Lower leg skin (tissue), 4 donors: ENCODE measurements at regions not wholly inside any gene's neighbourhood (a gene's known extent, or its start where the extent isn't known, plus 50 kb on each side); places are given as distances from the start of the nearest gene placed in this dataset.

Experiments
- DNase-seq, 2 donors: peaks; one replicate each; pipeline ENCODE4 v3.0.0-alpha.2; 2019; ENCODE audit warnings: low spot score in 2 of 2
- H3K4me3 ChIP-seq: fragments of 200-600 bp; sonication (generic); 2 replicates; pipeline ENCODE4 v1.5.1; 2017; ENCODE audit warnings: mild to moderate bottlenecking, low read depth; ENCODE audit not compliant: poor library complexity, severe bottlenecking
- CTCF ChIP-seq, 3 donors: fragments of 450-650 bp; IDR thresholded peaks; one replicate each; pipeline ENCODE4 v1.5.1; 2016; ENCODE audit warnings: antibody characterized with exemption in 3 of 3, mild to moderate bottlenecking in 3 of 3, moderate library complexity in 2 of 3
- POLR2A ChIP-seq, 2 donors: fragments of 450-650 bp; IDR thresholded peaks; one replicate each; pipeline ENCODE4 v1.6.1; 2016 to 2017; ENCODE audit warnings: antibody characterized with exemption in 2 of 2, mild to moderate bottlenecking in 1 of 2, moderate library complexity in 1 of 2
- WGBS, 2 donors: methylation state at CpG; one replicate each; pipeline ENCODE4 v1.1.5; 2018; 5-methylcytosine and 5-hydroxymethylcytosine counted together
- intact Hi-C: fragments of 100-400 bp; cut with DNase I; formaldehyde crosslinking; loops from one replicate; pipeline ENCODE4 v1.15.0; 2023; ENCODE audit warnings: low total_unique reads

DNA sequence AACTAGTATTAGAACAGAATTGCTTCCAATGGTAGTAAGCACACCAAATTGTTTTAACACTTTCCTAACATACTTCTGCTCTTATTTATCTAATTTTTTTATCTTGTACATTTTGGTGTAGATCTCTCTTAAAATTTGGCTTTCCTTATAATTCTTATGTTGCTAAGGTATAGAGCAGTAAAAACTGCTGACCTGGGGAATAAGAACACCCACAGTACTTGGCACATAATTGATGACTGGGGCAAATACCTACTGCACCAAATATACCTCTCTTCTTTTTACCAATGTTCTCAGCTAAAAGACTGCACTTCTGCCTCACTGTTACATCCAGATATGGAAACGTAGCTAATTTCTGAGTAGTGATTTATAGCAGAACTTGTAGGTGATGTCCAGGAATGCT is 642.2 kb downstream of the LIG4 start:
- H3K4me3 ChIP-seq: no peak overlapping the region
- no peak for DNase-seq
- TF ChIP-seq POLR2A (IDR thresholded peaks at IDR 0.05) (no peak), CTCF (IDR thresholded peaks at IDR 0.05) (no peak)
- intact Hi-C loops: no loop called here
- 62 to 78% methylated on average over 1 of the region's 1 CpG for WGBS, 2 donors

DNA sequence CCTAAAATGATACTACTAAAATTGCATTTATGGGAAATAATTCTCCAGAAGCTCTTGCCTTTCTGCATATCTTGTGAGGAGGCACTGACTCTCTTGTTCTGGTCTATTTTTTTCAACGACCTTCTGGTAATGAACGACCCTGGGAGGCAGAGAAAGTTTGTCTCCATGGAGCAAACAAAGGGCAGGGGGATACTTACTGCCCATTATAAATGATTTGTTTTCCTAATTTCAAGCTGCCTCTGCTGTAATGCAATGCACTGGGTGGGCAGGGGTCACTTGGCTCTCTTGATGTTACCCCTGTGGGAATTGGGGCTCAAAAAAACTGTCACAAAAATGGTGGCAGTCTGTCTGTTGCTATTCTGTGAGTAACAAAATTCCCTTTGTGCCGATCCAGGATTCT is 643.2 kb downstream of the LIG4 start:
- no peak for TF ChIP-seq POLR2A (IDR thresholded peaks at IDR 0.05)
- TF ChIP-seq CTCF (IDR thresholded peaks at IDR 0.05): no peak
- intact Hi-C loops: no loop called here
- no peak overlapping the region for H3K4me3 ChIP-seq
- DNase-seq: no peak
- WGBS, 2 donors: 62 to 74% methylated on average over 3 of the region's 3 CpGs

GRCh38 chr13:107568181-107568580 is 647.2 kb downstream of the LIG4 start:
- intact Hi-C loops: no loop called here
- TF ChIP-seq CTCF (IDR thresholded peaks at IDR 0.05): no peak
- TF ChIP-seq POLR2A (IDR thresholded peaks at IDR 0.05): no peak
- WGBS, 2 donors: 87 to 89% methylated on average over 2 of the region's 2 CpGs
- no peak overlapping the region for H3K4me3 ChIP-seq
- DNase-seq: no peak

GRCh38 chr13:107563099-107563925 is 652.0 kb downstream of the LIG4 start:
- WGBS, 2 donors: 45 to 48% methylated on average over 7 of the region's 7 CpGs
- TF ChIP-seq CTCF (IDR thresholded peaks at IDR 0.05) (no peak), POLR2A (IDR thresholded peaks at IDR 0.05) (no peak)
- no peak overlapping the region for H3K4me3 ChIP-seq
- intact Hi-C loops: no loop called here
- DNase-seq: no peak

DNA sequence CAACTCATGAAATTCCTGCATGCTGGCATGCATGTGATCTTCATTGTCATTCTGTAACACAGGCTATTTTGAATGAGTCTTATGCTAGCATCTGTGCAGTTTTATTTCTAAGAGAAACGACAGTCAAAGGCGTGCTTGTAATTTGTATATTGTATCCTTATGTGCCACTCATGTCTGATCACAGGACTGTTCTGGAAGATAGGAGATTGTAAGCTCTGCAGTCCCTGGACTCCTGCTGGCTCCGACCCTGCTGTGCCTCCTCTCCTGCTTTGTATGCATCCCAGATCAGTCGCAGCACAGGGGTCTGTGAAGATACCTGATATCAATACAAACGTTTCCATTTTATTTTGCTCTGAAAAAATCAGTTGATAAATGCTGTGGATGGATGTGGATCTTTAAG is 653.1 kb downstream of the LIG4 start:
- TF ChIP-seq POLR2A (IDR thresholded peaks at IDR 0.05) (no peak), CTCF (IDR thresholded peaks at IDR 0.05) (no peak)
- intact Hi-C loops: no loop called here
- no peak overlapping the region for H3K4me3 ChIP-seq
- 38 to 61% methylated on average over 5 of the region's 5 CpGs for WGBS, 2 donors
- no peak for DNase-seq

DNA sequence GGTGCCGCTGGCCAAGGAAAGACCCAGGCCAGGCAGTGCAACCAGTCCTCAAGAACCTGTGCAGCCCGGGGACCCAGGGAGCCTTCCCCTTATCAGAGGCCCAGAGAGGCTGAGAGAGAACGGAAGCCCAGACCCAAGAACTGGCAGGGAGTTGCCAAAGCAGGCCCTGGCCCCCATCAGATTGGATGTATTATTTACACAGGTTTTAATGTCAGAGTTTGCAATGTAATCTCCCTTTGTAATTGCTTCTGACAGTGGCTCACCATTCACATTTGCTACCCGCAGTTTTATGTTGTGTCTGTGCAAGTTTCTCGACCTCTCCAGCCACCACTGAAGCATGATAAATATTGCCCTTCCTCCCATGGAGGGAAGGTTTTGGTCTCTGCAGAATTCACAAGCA is 660.9 kb downstream of the LIG4 start:
- TF ChIP-seq POLR2A (IDR thresholded peaks at IDR 0.05) (no peak), CTCF (IDR thresholded peaks at IDR 0.05) (no peak)
- intact Hi-C loops: no loop called here
- WGBS, 2 donors: 64 to 75% methylated on average over 5 of the region's 5 CpGs
- DNase-seq: no peak
- H3K4me3 ChIP-seq: no peak overlapping the region
